ENCODE measurements at regions not wholly inside any gene's neighbourhood (a gene's known extent, or its start where the extent isn't known, plus 50 kb on each side); places are given as distances from the start of the nearest gene placed in this dataset.

DNA sequence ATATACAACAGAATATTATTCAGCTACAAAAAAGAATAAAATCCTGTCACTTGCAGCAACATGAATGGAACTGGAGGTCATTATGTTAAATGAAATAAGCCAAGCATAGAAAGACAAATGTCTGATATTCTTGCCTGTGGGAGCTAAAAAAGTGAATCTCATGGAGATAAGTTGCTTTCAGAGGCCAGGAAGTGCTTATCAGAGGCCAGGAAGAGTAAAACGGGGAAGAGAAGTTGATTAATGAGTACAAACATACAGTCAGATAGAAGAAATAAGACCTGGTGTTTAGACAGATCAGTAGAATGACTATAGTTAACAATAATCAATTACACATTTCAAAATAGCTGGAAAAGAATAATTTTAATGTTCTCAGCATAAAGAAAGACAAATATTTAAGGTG, 54.4 kb upstream of the CPHXL start:
- intact Hi-C loops (cut with DNase I, micrococcal nuclease): no loop called here
- no peak for DNase-seq
- H3K4me3 ChIP-seq: no peak overlapping the region
- H3K9me3 ChIP-seq: no peaks in the 10 kb centered on the region
- ATAC-seq: no peak
- TF ChIP-seq, protein P1, sequence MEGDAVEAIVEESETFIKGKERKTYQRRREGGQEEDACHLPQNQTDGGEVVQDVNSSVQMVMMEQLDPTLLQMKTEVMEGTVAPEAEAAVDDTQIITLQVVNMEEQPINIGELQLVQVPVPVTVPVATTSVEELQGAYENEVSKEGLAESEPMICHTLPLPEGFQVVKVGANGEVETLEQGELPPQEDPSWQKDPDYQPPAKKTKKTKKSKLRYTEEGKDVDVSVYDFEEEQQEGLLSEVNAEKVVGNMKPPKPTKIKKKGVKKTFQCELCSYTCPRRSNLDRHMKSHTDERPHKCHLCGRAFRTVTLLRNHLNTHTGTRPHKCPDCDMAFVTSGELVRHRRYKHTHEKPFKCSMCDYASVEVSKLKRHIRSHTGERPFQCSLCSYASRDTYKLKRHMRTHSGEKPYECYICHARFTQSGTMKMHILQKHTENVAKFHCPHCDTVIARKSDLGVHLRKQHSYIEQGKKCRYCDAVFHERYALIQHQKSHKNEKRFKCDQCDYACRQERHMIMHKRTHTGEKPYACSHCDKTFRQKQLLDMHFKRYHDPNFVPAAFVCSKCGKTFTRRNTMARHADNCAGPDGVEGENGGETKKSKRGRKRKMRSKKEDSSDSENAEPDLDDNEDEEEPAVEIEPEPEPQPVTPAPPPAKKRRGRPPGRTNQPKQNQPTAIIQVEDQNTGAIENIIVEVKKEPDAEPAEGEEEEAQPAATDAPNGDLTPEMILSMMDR (IDR thresholded peaks at IDR 0.05): no peak
- no peaks in the 10 kb centered on the region for H3K4me1 ChIP-seq (ENCODE audit: low read depth)
- no peaks in the 10 kb centered on the region for H3K36me3 ChIP-seq (ENCODE audit: low read depth)

- no peak for ATAC-seq
- TF ChIP-seq, protein P1 (IDR thresholded peaks at IDR 0.05): no peak
- H3K36me3 ChIP-seq (ENCODE audit: low read depth): no peaks in the 10 kb centered on the region
Observed at GRCh38 chr16:75781683-75782343, 55.5 kb upstream of the CPHXL start.

DNA sequence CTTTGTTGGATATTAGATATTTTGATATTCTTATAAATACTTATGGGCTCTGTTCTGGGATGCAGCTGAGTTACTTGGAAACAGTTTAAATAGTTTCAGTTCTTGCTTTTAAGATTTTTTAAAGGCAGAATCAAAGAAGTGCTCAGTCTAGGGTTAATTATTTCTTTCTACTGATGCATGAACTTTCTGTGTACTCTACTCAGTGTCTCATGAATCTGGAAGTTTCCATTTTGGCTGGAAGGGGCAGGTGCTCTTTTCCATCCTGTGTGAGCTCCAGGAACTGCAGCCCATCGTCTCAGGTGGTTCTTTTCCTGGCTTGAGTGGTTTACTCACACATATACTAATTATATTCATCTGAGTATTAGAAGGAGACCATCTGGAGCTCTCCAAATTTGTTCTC, 61.1 kb upstream of the CPHXL start:
- no peak for ATAC-seq
- Histone ChIP-seq H3K36me3 (ENCODE audit: low read depth) (no peaks in the 10 kb centered on the region), H3K9me3 (no peaks in the 10 kb centered on the region), H3K4me3 (no peak overlapping the region), H3K4me1 (ENCODE audit: low read depth) (no peaks in the 10 kb centered on the region)
- intact Hi-C loops (cut with DNase I, micrococcal nuclease): loop anchor here in 1 of 2 donors (5.0 kb wide), 1 partner anchor 1385 kb away; no protein-coding TSS in a partner anchor
- TF ChIP-seq, protein P1 (IDR thresholded peaks at IDR 0.05): no peak
- no peak for DNase-seq

More at GRCh38 chr16:75781683-75782343, 55.5 kb upstream of the CPHXL start:
- no peak overlapping the region for H3K4me3 ChIP-seq
- H3K9me3 ChIP-seq: no peaks in the 10 kb centered on the region
- no peak for DNase-seq
- no peaks in the 10 kb centered on the region for H3K4me1 ChIP-seq (ENCODE audit: low read depth)
- intact Hi-C loops (cut with DNase I, micrococcal nuclease): no loop called here

GRCh38 chr16:75789237-75789636, 62.9 kb upstream of the CPHXL start:
- TF ChIP-seq, protein P1 (IDR thresholded peaks at IDR 0.05): peak; percentile 34
- peak in 1 of 3 donors; percentile 47 for DNase-seq
- intact Hi-C loops (cut with DNase I, micrococcal nuclease): loop anchor here in 1 of 2 donors (5.0 kb wide), 1 partner anchor 1383 kb away; no protein-coding TSS in a partner anchor
- peak; percentile 58 for ATAC-seq
- Histone ChIP-seq H3K36me3 (ENCODE audit: low read depth) (no peaks in the 10 kb centered on the region), H3K9me3 (no peaks in the 10 kb centered on the region), H3K4me1 (ENCODE audit: low read depth) (no peaks in the 10 kb centered on the region), H3K4me3 (no peak overlapping the region)

DNA sequence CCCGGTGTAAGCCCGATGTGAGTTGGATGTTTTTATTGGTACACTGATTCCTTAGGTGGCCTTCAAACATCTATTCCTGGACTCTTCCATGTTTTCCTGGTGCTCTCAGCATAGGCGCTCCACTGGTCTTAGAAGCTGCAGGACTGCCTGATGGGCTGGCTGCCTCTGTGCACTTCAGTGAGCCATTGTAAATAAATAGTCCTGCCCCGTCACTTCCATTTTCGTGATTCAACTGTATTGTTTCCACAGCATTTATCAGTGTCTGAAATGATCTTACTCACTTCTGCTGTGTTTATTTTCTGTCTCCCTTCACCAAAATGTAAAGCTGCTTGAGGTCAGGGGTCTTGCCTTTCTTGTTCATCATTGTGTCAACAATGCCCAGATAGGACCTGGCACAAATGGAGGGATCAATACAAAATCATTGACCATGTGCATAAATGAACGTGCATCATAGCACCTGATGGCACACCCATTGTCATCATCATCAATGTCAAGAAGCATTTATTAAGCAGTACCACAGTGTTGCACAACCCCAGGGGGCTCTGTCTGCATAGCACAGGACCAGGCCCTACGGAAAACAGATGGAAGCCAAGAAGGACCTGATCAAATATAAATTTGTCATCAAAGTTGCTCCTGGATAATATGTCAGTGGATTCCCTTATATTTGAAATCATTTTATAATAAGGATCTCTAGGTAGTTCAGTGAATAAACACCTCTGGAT, 66.6 kb upstream of the CPHXL start:
- no peaks in the 10 kb centered on the region for H3K4me1 ChIP-seq (ENCODE audit: low read depth)
- no peak for ATAC-seq
- intact Hi-C loops (cut with DNase I, micrococcal nuclease): loop anchor here in 1 of 2 donors (10.0 kb wide), 1 partner anchor 1382 kb away; no protein-coding TSS in a partner anchor

More for the DNA sequence above, 66.6 kb upstream of the CPHXL start:
- Histone ChIP-seq H3K36me3 (ENCODE audit: low read depth) (no peaks in the 10 kb centered on the region), H3K4me3 (no peak overlapping the region), H3K9me3 (no peaks in the 10 kb centered on the region)
- no peak for DNase-seq
- TF ChIP-seq, protein P1 (IDR thresholded peaks at IDR 0.05): no peak
